ENCODE measurements at regions not wholly inside any gene's neighbourhood (a gene's known extent, or its start where the extent isn't known, plus 50 kb on each side); places are given as distances from the start of the nearest gene placed in this dataset.

DNA sequence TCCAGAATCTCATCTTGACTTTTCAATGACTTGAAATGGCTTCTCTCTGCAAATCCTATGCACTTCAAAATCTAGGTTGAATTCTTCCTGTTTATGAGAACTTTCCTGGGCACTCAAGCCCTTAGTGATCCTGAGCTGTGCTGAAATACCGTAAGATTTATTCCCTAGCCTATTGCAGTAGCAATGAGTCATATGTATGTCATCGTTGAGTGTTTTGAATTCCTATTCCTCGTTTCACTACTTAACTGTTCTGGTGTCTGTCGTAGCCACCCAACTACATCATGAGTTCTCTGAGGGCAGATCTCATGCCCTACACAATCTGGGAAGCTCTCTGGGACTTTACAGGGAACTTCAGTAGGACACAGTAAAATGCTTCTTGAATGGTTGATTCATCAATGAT, 190.8 kb upstream of the TMEM132C start:
- TF ChIP-seq, protein P1, sequence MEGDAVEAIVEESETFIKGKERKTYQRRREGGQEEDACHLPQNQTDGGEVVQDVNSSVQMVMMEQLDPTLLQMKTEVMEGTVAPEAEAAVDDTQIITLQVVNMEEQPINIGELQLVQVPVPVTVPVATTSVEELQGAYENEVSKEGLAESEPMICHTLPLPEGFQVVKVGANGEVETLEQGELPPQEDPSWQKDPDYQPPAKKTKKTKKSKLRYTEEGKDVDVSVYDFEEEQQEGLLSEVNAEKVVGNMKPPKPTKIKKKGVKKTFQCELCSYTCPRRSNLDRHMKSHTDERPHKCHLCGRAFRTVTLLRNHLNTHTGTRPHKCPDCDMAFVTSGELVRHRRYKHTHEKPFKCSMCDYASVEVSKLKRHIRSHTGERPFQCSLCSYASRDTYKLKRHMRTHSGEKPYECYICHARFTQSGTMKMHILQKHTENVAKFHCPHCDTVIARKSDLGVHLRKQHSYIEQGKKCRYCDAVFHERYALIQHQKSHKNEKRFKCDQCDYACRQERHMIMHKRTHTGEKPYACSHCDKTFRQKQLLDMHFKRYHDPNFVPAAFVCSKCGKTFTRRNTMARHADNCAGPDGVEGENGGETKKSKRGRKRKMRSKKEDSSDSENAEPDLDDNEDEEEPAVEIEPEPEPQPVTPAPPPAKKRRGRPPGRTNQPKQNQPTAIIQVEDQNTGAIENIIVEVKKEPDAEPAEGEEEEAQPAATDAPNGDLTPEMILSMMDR (IDR thresholded peaks at IDR 0.05; ENCODE audit: poor library complexity, severe bottlenecking) = no peak
- TF ChIP-seq RAD21 (conservative IDR thresholded peaks at IDR 0.05) = no peak
